Endothelial cell of umbilical vein (primary cell): ENCODE measurements at regions not wholly inside any gene's neighbourhood (a gene's known extent, or its start where the extent isn't known, plus 50 kb on each side); places are given as distances from the start of the nearest gene placed in this dataset.

Experiments
- BruUV-seq: library from RNA; stranded (reverse); fragments of 400-500 nt; replicated peaks from 2 replicates; lab custom pipeline; 2021; lab: Mats Ljungman, UMichigan
- CTCF ChIA-PET: fragments of 300-600, 350-600 bp; sonication (Branson Sonifier 250); formaldehyde crosslinking; loops from one replicate; lab custom pipeline; 2021; ENCODE audit warnings: antibody characterized with exemption, inconsistent platforms; lab: Charles Lee
- POLR2A ChIA-PET: fragments of 300-600, 350-600 bp; sonication (Branson Sonifier 250); formaldehyde crosslinking; loops from one replicate; lab custom pipeline; 2021; ENCODE audit warnings: antibody characterized with exemption, inconsistent platforms; lab: Charles Lee
- DNase-seq: peaks from one replicate; pipeline ENCODE4 v3.0.0-alpha.2; 2011; ENCODE audit warnings: low read depth, low spot score
- FAIRE-seq: peaks from 2 replicates; lab custom pipeline; 2011; peaks lifted over from hg19 to GRCh38; lab: Jason Lieb, UNC
- H2AFZ ChIP-seq: 2 replicates; pipeline ENCODE4 v1.6.0; 2012; ENCODE audit warnings: low read depth, low read length, control low read depth, inconsistent platforms
- H3K27ac ChIP-seq: 2 replicates; pipeline ENCODE4 v1.5.1; 2011; ENCODE audit warnings: low read depth, mild to moderate bottlenecking, control low read depth, low read length, moderate library complexity; ENCODE audit not compliant: insufficient read depth
- H3K27me3 ChIP-seq, 2 experiments: 2 replicates each; pipeline versions ENCODE4 v1.6.0 to v1.6.1; 2011; ENCODE audit warnings: low read length in 2 of 2, mixed read lengths in 1 of 2; ENCODE audit not compliant: control insufficient read depth in 2 of 2, insufficient read depth in 2 of 2
- H3K36me3 ChIP-seq, 2 experiments: 2 replicates in 1 of 2; 3 replicates in 1 of 2; pipeline ENCODE4 v1.5.1; 2011; ENCODE audit warnings: low read length in 2 of 2, mild to moderate bottlenecking in 1 of 2, moderate library complexity in 1 of 2; ENCODE audit not compliant: control insufficient read depth in 2 of 2, insufficient read depth in 2 of 2; ENCODE audit errors: extremely low read depth in 1 of 2
- H3K4me1 ChIP-seq: 3 replicates; pipeline ENCODE4 v1.5.1; 2011; ENCODE audit warnings: mild to moderate bottlenecking, low read length; ENCODE audit not compliant: control insufficient read depth, insufficient read depth; ENCODE audit errors: extremely low read depth
- H3K4me2 ChIP-seq: 2 replicates; pipeline ENCODE4 v1.6.1; 2011; ENCODE audit warnings: low read length, control low read depth, mixed read lengths; ENCODE audit not compliant: insufficient read depth
- H3K4me3 ChIP-seq, 3 experiments: fragments of 200-600 bp in 1 of 3; sonication (generic), shearing (Covaris generic) in 1 of 3; replicated peaks in 1 of 3; 2 replicates each; pipeline ENCODE4 v1.5.1; 2011 to 2016; ENCODE audit warnings: control low read depth in 3 of 3, low read length in 3 of 3, mild to moderate bottlenecking in 2 of 3, inconsistent platforms in 1 of 3, low read depth in 1 of 3, moderate library complexity in 1 of 3; ENCODE audit not compliant: insufficient read depth in 1 of 3
- H3K79me2 ChIP-seq: 2 replicates; pipeline ENCODE4 v1.6.0; 2012; ENCODE audit warnings: low read length, inconsistent platforms; ENCODE audit not compliant: control insufficient read depth, insufficient read depth
- H3K9ac ChIP-seq: replicated peaks from 2 replicates; pipeline ENCODE3; 2011; ENCODE audit warnings: low read length, control low read depth; ENCODE audit not compliant: insufficient read depth; ENCODE audit errors: extremely low read depth
- H3K9me1 ChIP-seq: replicated peaks from 3 replicates; pipeline ENCODE4 v1.6.0; 2011; ENCODE audit warnings: mild to moderate bottlenecking, low read length; ENCODE audit not compliant: control insufficient read depth, insufficient read depth; ENCODE audit errors: extremely low read depth
- H3K9me3 ChIP-seq: replicated peaks from 2 replicates; pipeline ENCODE4 v1.5.1; 2012; ENCODE audit warnings: low read length, inconsistent platforms; ENCODE audit not compliant: control insufficient read depth, insufficient read depth
- H4K20me1 ChIP-seq: replicated peaks from 2 replicates; pipeline ENCODE3; 2011; ENCODE audit warnings: mild to moderate bottlenecking, low read length; ENCODE audit not compliant: control insufficient read depth, insufficient read depth; ENCODE audit errors: extremely low read depth
- CTCF ChIP-seq, 2 donors: IDR thresholded peaks; 1 replicate in 1 of 2; 2 replicates in 1 of 2; pipeline ENCODE4 v1.5.1; 2011; ENCODE audit warnings: low read length in 2 of 2, mild to moderate bottlenecking in 2 of 2, moderate library complexity in 2 of 2, control low read depth in 1 of 2, inconsistent platforms in 1 of 2, low read depth in 1 of 2; ENCODE audit not compliant: insufficient read depth in 1 of 2; ENCODE audit errors: extremely low read depth in 1 of 2
- EZH2 ChIP-seq: IDR thresholded peaks from 2 replicates; pipeline ENCODE4 v1.6.1; 2012; ENCODE audit warnings: borderline replicate concordance, low read depth, mild to moderate bottlenecking, moderate library complexity, low read length, inconsistent platforms; ENCODE audit not compliant: severe bottlenecking
- FOS ChIP-seq: IDR thresholded peaks from 2 replicates; pipeline ENCODE4 v1.6.1; 2011; ENCODE audit warnings: mild to moderate bottlenecking, low read length, moderate library complexity, borderline replicate concordance; ENCODE audit not compliant: insufficient read depth
- GATA2 ChIP-seq: IDR thresholded peaks from 2 replicates; pipeline ENCODE4 v1.7.0; 2011; ENCODE audit warnings: low read depth, mild to moderate bottlenecking, moderate library complexity, mixed read lengths, low read length; ENCODE audit not compliant: insufficient read length, insufficient read depth
- JUN ChIP-seq: IDR thresholded peaks from 2 replicates; pipeline ENCODE4 v1.6.1; 2011; ENCODE audit warnings: borderline replicate concordance, low read depth; ENCODE audit not compliant: insufficient read length, insufficient read depth
- MAX ChIP-seq: IDR thresholded peaks from 2 replicates; pipeline ENCODE4 v1.6.1; 2011; ENCODE audit not compliant: insufficient read depth, insufficient read length
- POLR2A ChIP-seq: IDR thresholded peaks from 2 replicates; pipeline ENCODE4 v1.6.1; 2012; ENCODE audit warnings: low read depth, mild to moderate bottlenecking, control low read depth, low read length
- POLR2AphosphoS5 ChIP-seq: IDR thresholded peaks from 2 replicates; pipeline ENCODE4 v1.6.1; 2012; ENCODE audit warnings: low read depth, mild to moderate bottlenecking, control low read depth, low read length, moderate library complexity; ENCODE audit not compliant: insufficient read depth
- dilution Hi-C: fragments of 300-500 bp; cut with MboI; formaldehyde crosslinking; loops from one replicate; pipeline ENCODE4 v1.15.0; 2019; ENCODE audit warnings: low sequenced_read_pairs; ENCODE audit not compliant: extremely low pct_ligation_motif_present
- intact Hi-C: fragments of 100-400 bp; cut with micrococcal nuclease; formaldehyde crosslinking; loops from one replicate; pipeline ENCODE4 v1.10.0; 2022

DNA sequence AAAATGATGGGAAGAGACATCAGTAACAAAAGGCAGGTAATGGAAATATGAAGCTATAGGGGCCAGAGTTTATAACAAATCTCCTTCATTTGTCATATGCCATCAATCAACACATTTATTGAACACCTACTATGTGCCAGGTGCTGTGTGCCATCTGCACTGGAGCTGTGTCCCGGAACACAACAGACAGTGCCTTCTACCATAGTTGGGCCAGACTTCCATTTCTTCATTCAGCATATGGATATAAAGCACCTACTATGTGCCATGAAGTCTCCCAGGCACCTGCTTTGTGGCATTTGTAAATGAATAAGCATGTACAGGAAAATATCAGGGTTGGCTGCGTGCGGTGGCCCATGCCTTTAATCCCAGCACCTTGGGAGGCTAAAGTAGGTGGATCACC, 112.5 kb upstream of the ERCC6L2 start:
- no peaks in the 10 kb centered on the region for H3K9me3 ChIP-seq
- intact Hi-C loops (no loop called here), dilution Hi-C loops (no loop called here)
- TF ChIP-seq CTCF (IDR thresholded peaks at IDR 0.05; ENCODE audit: extremely low read depth in 1 of 2, insufficient read depth in 1 of 2, low read depth in 1 of 2, low read length in 2 of 2) = no peak
- no peak for TF ChIP-seq FOS
- TF ChIP-seq EZH2 = no peak
- TF ChIP-seq POLR2A = no peak
- TF ChIP-seq GATA2 = no peak
- H3K9ac ChIP-seq = no peak overlapping the region
- H3K27me3 ChIP-seq = no peaks in the 10 kb centered on the region
- H3K4me2 ChIP-seq = no peak overlapping the region
- ChIA-PET CTCF (no interaction called here), POLR2A (no interaction called here)
- no peak overlapping the region for H3K4me3 ChIP-seq
- no peaks in the 10 kb centered on the region for H4K20me1 ChIP-seq
- BruUV-seq = no TSS peak
- FAIRE-seq = no peak
- no peaks in the 10 kb centered on the region for H3K36me3 ChIP-seq
- no peak overlapping the region for H3K27ac ChIP-seq
- no peaks in the 10 kb centered on the region for H3K79me2 ChIP-seq
- no peak overlapping the region for H2AFZ ChIP-seq
- DNase-seq = no peak
- H3K4me1 ChIP-seq = no peaks in the 10 kb centered on the region
- no peaks in the 10 kb centered on the region for H3K9me1 ChIP-seq

GRCh38 chr9:95762322-95762721, 113.2 kb upstream of the ERCC6L2 start:
- no peak overlapping the region for H3K4me2 ChIP-seq
- ChIA-PET CTCF (no interaction called here), POLR2A (no interaction called here)
- H3K36me3 ChIP-seq = no peaks in the 10 kb centered on the region
- dilution Hi-C loops = no loop called here
- intact Hi-C loops = no loop called here
- H4K20me1 ChIP-seq = no peaks in the 10 kb centered on the region
- no peak overlapping the region for H3K4me3 ChIP-seq
- no peak overlapping the region for H3K9ac ChIP-seq
- H3K27ac ChIP-seq = no peak overlapping the region
- H3K79me2 ChIP-seq = no peaks in the 10 kb centered on the region
- DNase-seq (no peak), FAIRE-seq (no peak)
- H2AFZ ChIP-seq = no peak overlapping the region
- H3K9me3 ChIP-seq = no peaks in the 10 kb centered on the region
- H3K27me3 ChIP-seq = no peaks in the 10 kb centered on the region
- no peaks in the 10 kb centered on the region for H3K9me1 ChIP-seq
- H3K4me1 ChIP-seq = no peaks in the 10 kb centered on the region
- TF ChIP-seq POLR2A (no peak), MAX (no peak), JUN (no peak), POLR2AphosphoS5 (no peak), GATA2 (no peak), EZH2 (no peak), CTCF (IDR thresholded peaks at IDR 0.05; ENCODE audit: extremely low read depth in 1 of 2, insufficient read depth in 1 of 2, low read depth in 1 of 2, low read length in 2 of 2) (no peak)
- BruUV-seq = no TSS peak
